ENCODE measurements at regions not wholly inside any gene's neighbourhood (a gene's known extent, or its start where the extent isn't known, plus 50 kb on each side); places are given as distances from the start of the nearest gene placed in this dataset.
"Not testable (repeated sequence)": the region's sequence is repeated elsewhere in the genome, so short reads cannot be mapped to it uniquely, and the experiment has no call there.

DNA sequence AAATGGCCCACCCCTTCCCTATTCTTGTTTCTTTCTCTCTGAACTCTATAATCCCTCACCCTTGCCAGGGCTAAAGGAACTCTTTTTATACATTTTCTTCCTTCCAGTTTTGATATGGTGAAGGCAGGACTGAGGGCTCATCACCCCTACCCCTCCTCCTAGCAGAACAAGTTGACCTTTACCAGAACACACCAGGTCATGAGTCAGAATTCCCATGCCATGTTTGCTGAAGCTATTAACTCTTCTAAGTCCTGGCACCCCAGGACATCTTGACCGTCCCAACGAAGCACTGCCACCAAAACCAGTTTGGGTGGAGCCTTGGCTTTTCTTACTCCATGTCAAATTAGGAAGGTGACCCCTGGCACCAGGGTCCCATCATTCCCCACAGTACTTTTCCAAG, 57.5 kb upstream of the DYNLT3 start:
- no peak for DNase-seq

DNA sequence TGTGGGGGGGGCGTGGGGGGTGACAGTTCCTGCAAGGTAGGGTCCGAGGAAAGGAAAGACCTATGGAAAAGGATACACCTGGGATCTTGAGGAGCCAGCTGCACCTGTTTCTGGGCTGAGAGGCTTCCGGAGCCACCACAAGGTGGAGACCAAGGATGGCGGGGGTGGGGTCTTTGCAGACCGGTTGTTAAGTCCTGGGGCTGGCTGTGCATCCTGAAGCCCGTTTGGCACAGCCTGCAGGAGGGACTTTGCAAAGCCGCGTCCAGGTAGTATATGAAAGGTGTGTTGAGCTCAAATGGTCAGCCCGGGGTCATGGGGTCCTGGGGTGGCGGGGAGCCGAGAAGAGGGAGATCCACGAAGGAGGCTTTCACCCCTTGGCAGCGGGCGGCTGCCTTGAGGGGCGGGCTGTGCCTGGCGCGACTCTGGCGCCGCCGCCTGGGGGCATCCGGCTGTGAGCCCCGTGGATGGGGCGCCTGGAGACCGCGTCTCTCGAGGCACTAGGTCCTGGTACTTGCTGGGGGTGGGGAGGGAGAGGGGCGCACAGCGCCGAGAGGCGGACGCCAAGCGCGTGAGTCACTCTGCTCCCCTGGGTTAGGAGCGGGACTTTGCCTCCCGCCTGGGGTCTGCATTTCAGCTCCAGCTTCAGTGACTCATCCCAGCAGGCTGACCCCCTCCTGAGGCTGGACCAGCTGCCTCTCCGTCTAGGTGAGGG, 58.2 kb upstream of the DYNLT3 start:
- DNase-seq: no peak

DNA sequence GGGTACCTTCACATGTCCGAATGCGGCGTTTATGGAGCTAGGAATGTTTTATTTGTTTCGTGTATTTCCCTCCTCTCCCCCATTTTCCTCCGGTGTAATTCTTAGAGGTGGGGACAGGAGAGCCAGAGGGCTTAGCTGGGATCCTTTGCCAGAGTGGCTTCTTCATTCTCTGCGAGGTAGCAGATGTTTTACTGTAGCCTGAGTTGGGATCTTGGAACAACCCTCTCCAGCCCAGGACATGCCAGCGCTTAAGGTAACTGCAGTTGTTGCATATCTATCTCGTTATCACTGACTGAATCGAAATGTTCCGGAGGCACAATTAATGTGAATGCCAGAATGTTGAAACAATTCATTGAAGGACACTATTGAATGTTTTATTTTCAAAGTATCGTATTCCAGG, 59.0 kb upstream of the DYNLT3 start:
- no peak for DNase-seq

DNA sequence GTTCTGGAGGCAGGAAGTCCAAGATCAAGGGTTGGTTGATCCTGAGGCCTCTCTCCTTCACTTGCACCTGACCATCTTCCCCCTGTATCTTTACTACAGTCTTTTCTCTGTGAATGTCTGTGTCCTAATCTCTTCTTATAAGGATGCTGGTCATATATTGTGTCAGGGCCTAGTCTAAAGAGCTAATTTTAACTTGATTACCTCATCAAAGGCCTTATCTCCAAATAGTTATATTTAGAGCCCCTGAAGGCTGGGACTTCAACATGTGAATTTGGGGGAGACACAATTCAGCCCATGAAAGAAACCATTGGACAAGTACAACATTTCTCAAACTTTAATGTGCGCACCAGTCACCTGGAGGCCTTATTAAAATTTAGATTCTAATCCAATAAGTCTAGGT, 62.8 kb upstream of the DYNLT3 start:
- DNase-seq: no peak

DNA sequence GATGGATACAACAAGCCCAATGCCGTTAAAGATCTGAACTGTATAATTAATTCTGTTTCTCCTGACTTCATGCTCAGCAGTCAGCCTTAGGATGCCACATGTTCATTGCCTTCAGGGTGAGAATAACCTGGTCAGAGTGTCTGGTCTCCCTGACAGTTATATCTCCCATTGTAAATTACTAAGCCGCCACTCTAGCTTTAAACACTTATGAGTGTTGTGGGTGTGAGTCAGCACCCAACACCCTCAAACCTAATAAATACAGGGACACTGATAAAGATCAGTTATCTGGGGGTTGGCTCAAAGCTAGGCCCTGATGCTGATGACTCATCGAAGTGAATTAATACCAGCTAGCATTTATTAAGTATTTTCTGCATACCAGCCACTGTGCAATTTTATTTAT, 64.9 kb upstream of the DYNLT3 start:
- DNase-seq: no peak

DNA sequence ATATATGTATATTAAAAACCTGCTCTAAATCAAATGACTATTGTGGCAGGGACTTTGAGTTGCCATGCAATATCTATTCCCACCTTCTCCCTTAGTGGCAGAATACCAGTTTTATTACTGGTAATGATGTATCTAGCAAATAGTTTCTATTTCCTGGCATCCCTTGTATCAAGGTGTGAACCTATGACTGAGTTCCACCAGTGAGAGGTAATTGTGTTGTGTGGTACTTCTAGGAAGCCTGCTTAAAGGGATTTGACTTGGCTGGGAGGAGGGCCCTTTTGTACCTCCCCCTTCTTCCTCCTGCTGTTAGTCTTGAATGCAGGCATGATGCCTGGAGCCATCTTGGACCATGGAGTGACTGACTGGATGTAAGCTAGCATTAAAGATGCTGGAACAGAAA, 65.4 kb upstream of the DYNLT3 start:
- DNase-seq: no peak

DNA sequence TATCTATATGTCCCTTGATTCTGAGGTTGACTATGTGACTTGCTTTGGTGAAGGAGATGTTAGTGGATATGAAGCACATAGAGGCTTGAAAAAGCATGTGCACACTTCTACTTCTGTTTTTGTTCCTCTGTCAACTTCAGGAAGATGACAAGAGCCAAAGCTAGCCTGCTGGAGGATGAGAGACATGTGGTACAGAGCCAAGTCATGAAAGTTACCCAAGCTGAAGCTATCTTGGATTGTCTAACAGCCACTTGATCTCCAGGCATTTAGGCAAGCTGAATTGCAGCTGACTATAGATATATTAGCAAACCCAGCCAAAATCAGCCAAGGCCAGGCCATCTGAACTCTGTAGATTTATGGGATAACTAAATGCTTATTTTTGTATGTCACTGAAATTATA, 70.8 kb upstream of the DYNLT3 start:
- DNase-seq: no peak

DNA sequence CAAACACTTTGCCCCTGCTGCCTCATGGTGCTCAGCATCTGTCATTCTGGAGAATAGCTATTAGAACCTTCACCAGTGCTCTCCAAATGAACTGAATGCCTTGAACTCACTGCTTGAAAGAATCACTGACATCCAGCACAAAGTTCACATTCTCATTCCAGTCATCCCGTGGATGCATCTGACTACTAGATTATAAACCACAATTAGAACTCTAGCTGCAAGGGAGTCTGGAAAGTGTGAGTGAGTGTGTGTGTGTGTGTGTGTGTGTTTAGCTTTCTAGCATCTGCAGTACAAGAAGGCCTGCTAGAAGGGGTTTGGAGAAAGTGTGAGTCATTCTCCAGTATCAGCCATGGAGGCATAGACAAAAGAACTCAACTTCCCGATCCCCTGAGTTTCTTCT, 71.3 kb upstream of the DYNLT3 start:
- DNase-seq: no peak

DNA sequence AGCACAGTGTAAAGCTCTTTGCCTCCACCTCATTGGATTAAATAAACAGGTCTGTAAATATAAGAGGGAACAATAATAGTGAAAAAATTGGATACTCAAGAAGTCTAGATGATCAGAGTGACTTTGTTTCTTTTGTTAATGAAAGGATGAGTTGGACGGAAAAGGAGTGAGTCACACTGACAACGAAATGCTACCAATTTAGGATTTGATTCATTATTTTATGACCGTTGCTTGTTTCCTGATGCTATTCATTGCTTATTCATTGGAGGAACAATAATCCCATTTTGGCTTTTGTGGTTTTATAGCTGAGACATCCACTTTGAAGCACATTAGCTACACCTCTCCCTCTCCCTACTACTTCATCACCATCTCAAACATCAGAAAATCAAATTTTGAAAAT, 74.4 kb upstream of the DYNLT3 start:
- DNase-seq: peak; percentile 2

DNA sequence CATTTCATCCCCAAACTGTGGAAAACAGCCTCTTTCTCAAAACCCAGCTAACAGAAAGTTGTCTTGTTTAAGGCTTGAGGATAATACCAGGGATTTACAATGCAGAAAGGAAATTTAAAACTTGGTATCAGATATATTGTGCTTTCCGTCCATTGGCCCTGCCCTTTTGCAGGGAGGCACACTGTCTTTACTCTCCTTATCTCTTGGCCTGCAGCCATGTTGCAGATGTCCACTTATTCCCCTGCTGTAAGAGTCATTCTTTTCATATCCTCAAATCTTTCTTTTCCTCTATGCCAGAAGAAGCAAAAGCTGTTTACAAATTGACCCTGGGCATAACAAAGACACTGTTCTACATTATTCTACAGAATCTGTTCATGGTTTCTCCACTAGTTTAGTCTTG, 75.6 kb upstream of the DYNLT3 start:
- no peak for DNase-seq

DNA sequence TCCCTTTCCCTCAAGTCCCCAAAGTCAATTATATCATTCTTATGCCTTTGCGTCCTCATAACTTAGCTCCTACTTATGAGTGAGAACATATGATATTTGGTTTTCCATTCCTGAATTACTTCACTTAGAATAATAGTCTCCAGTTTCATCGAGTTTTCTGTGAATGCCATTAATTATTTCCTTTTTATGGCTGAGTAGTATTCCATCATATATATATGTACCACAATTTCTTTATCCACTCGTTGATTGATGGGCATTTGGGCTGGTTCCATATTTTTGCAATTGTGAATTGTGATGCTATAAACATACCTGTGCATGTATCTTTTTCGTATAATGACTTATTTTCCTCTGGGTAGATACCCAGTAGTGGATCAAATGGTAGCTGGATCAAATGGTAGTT, 78.4 kb upstream of the DYNLT3 start:
- DNase-seq: not testable (repeated sequence)

DNA sequence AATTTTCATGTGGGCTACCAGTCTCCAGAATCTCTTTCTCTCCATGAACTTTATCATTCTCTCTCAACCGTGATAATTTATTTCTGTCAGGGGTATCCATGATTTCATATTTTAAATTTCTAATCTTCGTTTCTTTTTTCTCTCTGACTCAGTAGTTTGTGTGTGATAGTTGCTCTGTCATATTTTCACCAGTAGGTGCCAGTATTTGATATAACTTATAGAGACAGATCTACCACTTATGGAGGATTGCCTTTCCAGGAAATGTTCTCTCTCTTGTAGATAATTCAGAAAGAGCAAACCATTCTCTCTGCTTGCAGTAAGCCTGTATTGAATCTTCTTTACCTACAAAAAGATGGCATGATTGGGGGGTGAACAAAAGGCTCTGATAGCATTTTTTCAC, 79.3 kb upstream of the DYNLT3 start:
- peak; percentile 26 for DNase-seq

DNA sequence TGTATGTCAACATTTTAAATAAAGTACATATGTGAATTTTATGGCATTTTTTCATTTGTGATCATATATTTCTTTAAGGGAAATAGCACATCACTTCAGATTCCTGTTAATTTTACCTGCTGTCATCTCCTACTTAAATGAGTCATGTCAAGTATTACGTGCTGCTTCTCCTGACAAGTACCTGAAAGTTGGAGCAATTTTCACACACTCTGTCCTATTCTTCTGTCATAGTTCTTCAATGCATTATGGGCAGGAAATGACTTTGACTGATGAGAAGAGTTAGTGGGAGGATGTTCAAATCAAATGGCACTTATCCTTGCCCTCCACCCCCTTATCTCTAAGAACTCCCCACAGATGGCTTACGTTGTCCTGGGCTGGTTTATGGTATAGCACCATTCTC, 64.2 kb upstream of the SYTL5 start:
- no peak for DNase-seq

DNA sequence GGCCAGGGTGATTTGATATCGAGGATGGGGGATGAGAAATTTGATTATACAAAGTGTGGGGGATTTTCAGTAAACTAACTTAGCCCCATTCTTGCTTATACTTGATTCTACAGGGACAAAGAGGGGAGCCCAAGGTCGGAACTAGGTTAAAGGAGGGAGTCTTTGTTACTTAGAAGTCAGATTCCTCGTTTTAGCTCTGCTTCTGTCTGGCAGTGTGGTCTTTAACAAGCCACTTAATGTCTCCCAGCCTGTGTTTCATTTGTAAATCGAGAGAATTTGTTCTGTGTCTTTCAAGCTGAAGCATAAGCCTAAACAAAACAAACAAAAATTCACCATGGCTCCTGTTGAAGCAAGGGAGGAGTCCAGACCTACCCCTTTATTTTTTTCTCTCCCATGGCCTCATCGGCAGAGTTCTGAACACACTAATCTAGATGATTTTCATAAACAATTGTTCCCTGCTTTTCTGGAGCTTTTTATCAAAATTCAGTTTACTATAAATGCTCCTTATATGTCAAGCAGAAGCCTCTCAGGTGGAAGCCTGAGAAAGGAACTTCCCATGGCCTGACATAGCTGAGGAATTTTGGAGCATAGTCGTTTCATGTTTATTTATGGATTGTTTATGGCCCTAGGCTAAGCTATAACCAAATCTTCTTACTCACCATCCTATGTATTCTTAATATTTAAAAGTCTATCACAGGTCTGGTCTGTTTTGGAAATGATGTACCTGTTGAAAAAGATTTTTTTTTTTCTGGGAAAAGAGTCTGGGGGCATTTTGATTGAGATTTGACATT, 62.6 kb upstream of the SYTL5 start:
- DNase-seq: no peak

DNA sequence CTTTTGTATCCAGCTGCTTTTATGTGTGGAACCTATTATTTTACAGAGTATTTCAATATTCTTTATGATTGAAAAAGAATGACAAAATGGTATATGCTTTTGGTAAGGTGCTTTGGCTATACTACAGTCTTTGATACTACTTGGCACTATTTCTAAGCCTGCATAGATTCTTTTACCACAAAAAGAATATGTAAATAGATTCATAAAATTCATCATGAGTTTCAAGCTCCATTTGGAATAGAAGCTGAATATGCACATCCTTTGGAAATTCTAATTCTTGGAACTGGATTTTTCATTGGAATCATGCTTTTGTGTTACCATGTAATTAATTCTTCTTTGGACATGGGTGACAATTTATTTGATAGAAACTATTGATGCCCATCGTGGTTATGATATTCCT, 60.2 kb upstream of the SYTL5 start:
- no peak for DNase-seq

DNA sequence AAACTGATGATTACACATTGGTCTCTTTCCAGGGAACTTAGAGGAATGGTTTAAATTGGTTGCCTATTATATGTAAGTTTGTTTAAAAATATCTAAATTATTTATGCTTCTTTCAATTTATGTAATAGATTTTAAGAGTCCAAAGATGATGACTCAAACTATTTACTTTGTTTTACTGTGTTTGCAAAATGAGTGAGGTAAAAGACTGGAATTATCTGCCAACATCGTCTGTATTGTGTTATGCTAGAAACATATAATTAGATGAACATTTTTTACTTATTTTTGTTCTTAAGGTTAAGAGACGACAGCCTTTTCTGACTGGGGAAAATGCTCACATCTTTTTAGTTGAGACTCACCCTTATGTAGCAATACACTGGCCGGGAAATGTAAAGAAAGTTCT, 51.1 kb upstream of the SYTL5 start:
- no peak for DNase-seq

DNA sequence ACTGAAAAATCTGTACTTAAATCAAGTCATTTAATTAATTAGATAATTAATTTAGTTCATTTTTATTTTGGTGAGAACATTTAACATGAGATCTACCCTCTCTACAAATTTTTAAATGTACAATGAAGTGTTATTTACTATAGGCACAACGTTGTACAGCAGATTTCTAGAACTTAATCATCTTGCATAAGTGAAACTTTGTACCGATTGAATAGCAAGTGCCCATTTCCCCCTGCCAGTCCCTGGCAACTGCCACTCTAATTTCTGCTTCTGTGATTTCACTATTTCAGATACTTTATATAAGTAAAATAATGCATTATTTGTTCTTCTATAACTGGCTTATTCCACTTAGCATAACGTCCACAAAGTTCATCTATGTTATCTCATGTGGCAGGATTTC, 50.1 kb upstream of the SYTL5 start:
- DNase-seq: no peak
